Retinal pigment epithelial cell (primary cell): ENCODE measurements at regions not wholly inside any gene's neighbourhood (a gene's known extent, or its start where the extent isn't known, plus 50 kb on each side); places are given as distances from the start of the nearest gene placed in this dataset.

Experiments used
- DNase-seq: peaks from one replicate; pipeline ENCODE4 v3.0.0-alpha.2; 2010; ENCODE audit warnings: low read depth
- H3K4me3 ChIP-seq: 2 replicates; pipeline ENCODE4 v1.5.1; 2011; ENCODE audit warnings: mild to moderate bottlenecking, low read length, control low read depth, moderate library complexity
- CTCF ChIP-seq: conservative IDR thresholded peaks from 2 replicates; pipeline ENCODE4 v1.5.1; 2011; ENCODE audit warnings: low read depth, low read length, control low read depth, inconsistent platforms

- DNase-seq, result no peak
- no peak overlapping the region for H3K4me3 ChIP-seq
- no peak for TF ChIP-seq CTCF
Observed at GRCh38 chr12:62168411-62168810, 91.8 kb upstream of the USP15 start.

- no peak for TF ChIP-seq CTCF
- no peak for DNase-seq
- no peak overlapping the region for H3K4me3 ChIP-seq
Observed at GRCh38 chr12:62170241-62170640, 90.0 kb upstream of the USP15 start.

- TF ChIP-seq CTCF, result no peak
- DNase-seq, result no peak
- peak overlapping the region; percentile 50 for H3K4me3 ChIP-seq
Observed at GRCh38 chr12:62190689-62191490, 69.3 kb upstream of the USP15 start.

GRCh38 chr12:62191491-62192179 lies 68.6 kb upstream of the USP15 start:
- H3K4me3 ChIP-seq, result peak overlapping the region; percentile 50
- TF ChIP-seq CTCF, result no peak
- DNase-seq, result peak; percentile 12

- DNase-seq, result peak; percentile 62
- H3K4me3 ChIP-seq, result peak overlapping the region; percentile 50
- TF ChIP-seq CTCF, result peak; percentile 71
Observed at GRCh38 chr12:62192180-62192902, 67.9 kb upstream of the USP15 start.

- H3K4me3 ChIP-seq, result no peak overlapping the region
- no peak for TF ChIP-seq CTCF
- no peak for DNase-seq
Observed at GRCh38 chr12:62192903-62193250, 67.3 kb upstream of the USP15 start.
